ENCODE measurements at regions not wholly inside any gene's neighbourhood (a gene's known extent, or its start where the extent isn't known, plus 50 kb on each side); places are given as distances from the start of the nearest gene placed in this dataset.

DNA sequence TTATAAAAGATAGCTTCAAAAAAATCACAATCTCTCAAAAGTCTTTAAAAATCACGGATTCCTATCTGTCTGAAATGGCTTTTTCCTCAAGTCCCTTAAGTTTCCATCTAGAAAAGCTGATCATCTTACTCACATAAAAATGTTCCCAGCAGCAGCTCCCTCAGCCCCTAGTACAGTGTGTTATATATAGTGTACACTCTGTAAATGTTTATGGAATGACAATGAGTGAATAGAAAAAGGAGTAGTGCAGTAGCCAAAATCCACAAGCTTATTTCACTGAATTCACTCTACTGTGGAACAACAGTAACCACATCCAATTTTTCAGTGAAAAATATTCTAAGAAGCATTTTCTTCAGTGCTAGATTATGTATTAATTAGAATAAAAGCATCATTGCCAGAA lies 609.4 kb downstream of the DTWD2 start:
- H3K4me1 ChIP-seq (ENCODE audit: control insufficient read depth, insufficient read depth, low read length) = no peaks in the 10 kb centered on the region
- FAIRE-seq (no peak), ATAC-seq (no peak), DNase-seq (ENCODE audit: low read depth, low spot score) (no peak)
- TF ChIP-seq CREM (IDR thresholded peaks at IDR 0.05; ENCODE audit: low read depth) = no peak
- no peak for TF ChIP-seq IRF4 (IDR thresholded peaks at IDR 0.05; ENCODE audit: low read depth, low read length)
- no peak for TF ChIP-seq CBX3 (IDR thresholded peaks at IDR 0.05; ENCODE audit: borderline replicate concordance, low read depth)
- no peak for TF ChIP-seq TCF12 (IDR thresholded peaks at IDR 0.05; ENCODE audit: low read depth, low read length)
- no peak for TF ChIP-seq FOXM1 (IDR thresholded peaks at IDR 0.05; ENCODE audit: low read depth, low read length)
- no peak for TF ChIP-seq NRF1 (conservative IDR thresholded peaks at IDR 0.05; ENCODE audit: low read depth, low read length)
- TF ChIP-seq LARP7 (IDR thresholded peaks at IDR 0.05) = no peak
- no peak for TF ChIP-seq TCF7 (IDR thresholded peaks at IDR 0.05; ENCODE audit: borderline replicate concordance)
- TF ChIP-seq MYC (IDR thresholded peaks at IDR 0.05; ENCODE audit: insufficient read depth, insufficient read length, insufficient replicate concordance, low read length, severe bottlenecking) = no peak
- TF ChIP-seq IKZF1 (conservative IDR thresholded peaks at IDR 0.05) = no peak
- TF ChIP-seq, protein P1, sequence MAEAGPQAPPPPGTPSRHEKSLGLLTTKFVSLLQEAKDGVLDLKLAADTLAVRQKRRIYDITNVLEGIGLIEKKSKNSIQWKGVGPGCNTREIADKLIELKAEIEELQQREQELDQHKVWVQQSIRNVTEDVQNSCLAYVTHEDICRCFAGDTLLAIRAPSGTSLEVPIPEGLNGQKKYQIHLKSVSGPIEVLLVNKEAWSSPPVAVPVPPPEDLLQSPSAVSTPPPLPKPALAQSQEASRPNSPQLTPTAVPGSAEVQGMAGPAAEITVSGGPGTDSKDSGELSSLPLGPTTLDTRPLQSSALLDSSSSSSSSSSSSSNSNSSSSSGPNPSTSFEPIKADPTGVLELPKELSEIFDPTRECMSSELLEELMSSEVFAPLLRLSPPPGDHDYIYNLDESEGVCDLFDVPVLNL (IDR thresholded peaks at IDR 0.05; ENCODE audit: low read depth, low read length) = no peak
- no peak for TF ChIP-seq PRDM15 (CRISPR knock-in tag; IDR thresholded peaks at IDR 0.05)
- no peak for TF ChIP-seq EP300 (IDR thresholded peaks at IDR 0.05; ENCODE audit: borderline replicate concordance in 1 of 2, control insufficient read depth in 1 of 2, low read depth in 2 of 2, low read length in 2 of 2)
- no peak for TF ChIP-seq MEF2B (IDR thresholded peaks at IDR 0.05; ENCODE audit: partially characterized antibody, poor library complexity, severe bottlenecking)
- TF ChIP-seq USF1 (IDR thresholded peaks at IDR 0.05; ENCODE audit: borderline replicate concordance, extremely low read length, insufficient read depth, low read depth, low read length) = no peak
- TF ChIP-seq ZNF384 (IDR thresholded peaks at IDR 0.05; ENCODE audit: borderline replicate concordance, low read depth, low read length) = no peak
- TF ChIP-seq SMC3 (IDR thresholded peaks at IDR 0.05; ENCODE audit: borderline replicate concordance, low read length) = no peak
- TF ChIP-seq STAT1 (conservative IDR thresholded peaks at IDR 0.05) = no peak
- TF ChIP-seq, protein P2, sequence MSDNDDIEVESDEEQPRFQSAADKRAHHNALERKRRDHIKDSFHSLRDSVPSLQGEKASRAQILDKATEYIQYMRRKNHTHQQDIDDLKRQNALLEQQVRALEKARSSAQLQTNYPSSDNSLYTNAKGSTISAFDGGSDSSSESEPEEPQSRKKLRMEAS (IDR thresholded peaks at IDR 0.05; ENCODE audit: low read depth, low read length) = no peak
- CTCF ChIA-PET = interaction anchor here (1.3 kb wide), 1 partner anchor 413 kb away, joined by 4 read pairs; no protein-coding TSS in a partner anchor
- H3K4me2 ChIP-seq (ENCODE audit: control insufficient read depth, insufficient read depth) = no peak overlapping the region
- H2AFZ ChIP-seq (ENCODE audit: control insufficient read depth, low read depth, low read length) = no peak overlapping the region
- BruUV-seq (replicated peaks) = no TSS peak
- H3K27ac ChIP-seq (ENCODE audit: control insufficient read depth, insufficient read depth) = no peak overlapping the region
- intact Hi-C loops (cut with micrococcal nuclease; ENCODE audit: unreplicated experiment) = no loop called here
- RAD21 ChIA-PET (ENCODE audit: unreplicated experiment) = no interaction called here
- no peaks in the 10 kb centered on the region for H3K36me3 ChIP-seq (ENCODE audit: control insufficient read depth in 2 of 2, insufficient read depth in 2 of 2, low read length in 1 of 2)
- POLR2A ChIA-PET = no interaction called here
- no peaks in the 10 kb centered on the region for H3K27me3 ChIP-seq (replicated peaks in 1 of 2; ENCODE audit: control insufficient read depth in 2 of 2, insufficient read depth in 2 of 2, low read length in 1 of 2)
- H3K9me3 ChIP-seq (replicated peaks; ENCODE audit: control insufficient read depth, insufficient read depth, low read length) = no peaks in the 10 kb centered on the region
- no peaks in the 10 kb centered on the region for H3K79me2 ChIP-seq (ENCODE audit: control insufficient read depth, insufficient read depth, low read length)
- no peaks in the 10 kb centered on the region for H4K20me1 ChIP-seq (ENCODE audit: control insufficient read depth, insufficient read depth)
- no peak overlapping the region for H3K4me3 ChIP-seq
- in situ Hi-C loops (cut with MboI) = no loop called here
- WGBS (ENCODE audit: insufficient coverage, insufficient replicate concordance, low lambda C conversion rate, missing lambda C conversion rate) = 0% methylated on average over 1 of the region's 1 CpG
- SMC1A ChIA-PET (ENCODE audit: uncharacterized antibody, unreplicated experiment) = no interaction called here
- H3K9ac ChIP-seq (ENCODE audit: control insufficient read depth, insufficient read depth, low read length) = no peak overlapping the region

Measured in GM12878 (cell line).